Osteocyte (in vitro differentiated cells): ENCODE measurements at regions not wholly inside any gene's neighbourhood (a gene's known extent, or its start where the extent isn't known, plus 50 kb on each side); places are given as distances from the start of the nearest gene placed in this dataset.

Experiments
- DNase-seq: peaks from one replicate; pipeline ENCODE4 v3.0.0; 2021; ENCODE audit warnings: mixed read lengths; ENCODE audit not compliant: unreplicated experiment; ENCODE audit errors: extremely low spot score
- H3K27ac Mint-ChIP-seq: one replicate; pipeline ENCODE4 v1.8.0; 2021; ENCODE audit warnings: mild to moderate bottlenecking, mixed read lengths; ENCODE audit not compliant: unreplicated experiment
- H3K27me3 Mint-ChIP-seq: one replicate; pipeline ENCODE4 v1.8.0; 2021; ENCODE audit warnings: mixed read lengths; ENCODE audit not compliant: unreplicated experiment
- H3K36me3 Mint-ChIP-seq: one replicate; pipeline ENCODE4 v1.8.0; 2021; ENCODE audit warnings: mixed read lengths; ENCODE audit not compliant: unreplicated experiment
- H3K4me1 Mint-ChIP-seq: one replicate; pipeline ENCODE4 v1.8.0; 2021; ENCODE audit warnings: mixed read lengths; ENCODE audit not compliant: unreplicated experiment
- H3K4me3 Mint-ChIP-seq: one replicate; pipeline ENCODE4 v1.8.0; 2021; ENCODE audit warnings: mild to moderate bottlenecking, moderate library complexity, mixed read lengths; ENCODE audit not compliant: unreplicated experiment
- H3K9me3 Mint-ChIP-seq: one replicate; pipeline ENCODE4 v1.8.0; 2021; ENCODE audit warnings: mixed read lengths; ENCODE audit not compliant: unreplicated experiment
- TF ChIP-seq, protein P1 (sequence below): fragments of 200-600 bp; sonication (generic); IDR thresholded peaks from 2 replicates; pipeline ENCODE4 v1.5.0; 2021; ENCODE audit warnings: antibody characterized with exemption, mild to moderate bottlenecking, moderate library complexity

DNA sequence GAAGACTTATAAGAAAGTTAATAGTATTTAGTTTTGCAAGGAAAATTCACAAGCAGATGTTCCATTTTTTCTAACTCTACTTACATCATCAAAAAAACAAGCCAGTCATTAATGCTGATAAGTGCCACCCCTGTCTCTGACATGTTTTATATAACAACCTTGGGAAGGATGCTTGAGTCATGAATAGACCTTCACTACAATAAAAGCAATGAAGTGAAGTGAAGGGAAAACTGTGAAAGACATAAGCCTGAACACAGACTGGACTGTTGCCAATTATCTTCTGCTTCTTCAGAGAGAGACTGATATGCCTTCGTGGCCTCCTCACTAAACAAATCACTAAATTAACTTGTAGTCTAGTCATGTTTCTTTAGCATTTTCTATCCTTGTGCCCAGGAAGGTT, 353.2 kb downstream of the PDHA2 start:
- TF ChIP-seq, protein P1, sequence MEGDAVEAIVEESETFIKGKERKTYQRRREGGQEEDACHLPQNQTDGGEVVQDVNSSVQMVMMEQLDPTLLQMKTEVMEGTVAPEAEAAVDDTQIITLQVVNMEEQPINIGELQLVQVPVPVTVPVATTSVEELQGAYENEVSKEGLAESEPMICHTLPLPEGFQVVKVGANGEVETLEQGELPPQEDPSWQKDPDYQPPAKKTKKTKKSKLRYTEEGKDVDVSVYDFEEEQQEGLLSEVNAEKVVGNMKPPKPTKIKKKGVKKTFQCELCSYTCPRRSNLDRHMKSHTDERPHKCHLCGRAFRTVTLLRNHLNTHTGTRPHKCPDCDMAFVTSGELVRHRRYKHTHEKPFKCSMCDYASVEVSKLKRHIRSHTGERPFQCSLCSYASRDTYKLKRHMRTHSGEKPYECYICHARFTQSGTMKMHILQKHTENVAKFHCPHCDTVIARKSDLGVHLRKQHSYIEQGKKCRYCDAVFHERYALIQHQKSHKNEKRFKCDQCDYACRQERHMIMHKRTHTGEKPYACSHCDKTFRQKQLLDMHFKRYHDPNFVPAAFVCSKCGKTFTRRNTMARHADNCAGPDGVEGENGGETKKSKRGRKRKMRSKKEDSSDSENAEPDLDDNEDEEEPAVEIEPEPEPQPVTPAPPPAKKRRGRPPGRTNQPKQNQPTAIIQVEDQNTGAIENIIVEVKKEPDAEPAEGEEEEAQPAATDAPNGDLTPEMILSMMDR = no peak
- Mint-ChIP-seq H3K4me3 (no peak overlapping the region), H3K4me1 (no peaks in the 10 kb centered on the region), H3K27me3 (peaks cover 8% of the 10 kb centered on the region), H3K9me3 (peaks cover 3% of the 10 kb centered on the region), H3K36me3 (no peaks in the 10 kb centered on the region), H3K27ac (no peak overlapping the region)
- DNase-seq = no peak

DNA sequence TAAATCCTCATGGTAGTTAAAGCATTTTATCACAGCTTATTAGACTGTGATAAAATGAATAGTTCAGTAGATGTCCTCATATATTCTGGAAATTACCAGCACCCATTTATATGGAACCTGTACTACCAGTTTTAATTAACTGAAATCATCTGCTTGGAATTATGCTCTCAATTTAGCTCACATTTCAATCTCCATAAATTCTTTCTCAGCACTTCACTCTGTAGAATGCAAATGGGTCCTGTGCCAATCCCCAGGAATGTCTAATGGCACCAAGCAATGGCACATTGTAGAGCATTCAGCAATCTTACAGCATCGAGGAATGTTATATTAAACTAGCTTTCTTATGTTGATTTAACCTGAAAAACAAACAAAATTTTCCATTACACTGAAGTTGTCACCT, 355.1 kb downstream of the PDHA2 start:
- TF ChIP-seq, protein P1 = no peak
- H3K27ac Mint-ChIP-seq = no peak overlapping the region
- peaks cover 7% of the 10 kb centered on the region for H3K27me3 Mint-ChIP-seq
- no peaks in the 10 kb centered on the region for H3K36me3 Mint-ChIP-seq
- H3K4me1 Mint-ChIP-seq = no peaks in the 10 kb centered on the region
- no peak overlapping the region for H3K4me3 Mint-ChIP-seq
- H3K9me3 Mint-ChIP-seq = peaks cover 3% of the 10 kb centered on the region
- no peak for DNase-seq

DNA sequence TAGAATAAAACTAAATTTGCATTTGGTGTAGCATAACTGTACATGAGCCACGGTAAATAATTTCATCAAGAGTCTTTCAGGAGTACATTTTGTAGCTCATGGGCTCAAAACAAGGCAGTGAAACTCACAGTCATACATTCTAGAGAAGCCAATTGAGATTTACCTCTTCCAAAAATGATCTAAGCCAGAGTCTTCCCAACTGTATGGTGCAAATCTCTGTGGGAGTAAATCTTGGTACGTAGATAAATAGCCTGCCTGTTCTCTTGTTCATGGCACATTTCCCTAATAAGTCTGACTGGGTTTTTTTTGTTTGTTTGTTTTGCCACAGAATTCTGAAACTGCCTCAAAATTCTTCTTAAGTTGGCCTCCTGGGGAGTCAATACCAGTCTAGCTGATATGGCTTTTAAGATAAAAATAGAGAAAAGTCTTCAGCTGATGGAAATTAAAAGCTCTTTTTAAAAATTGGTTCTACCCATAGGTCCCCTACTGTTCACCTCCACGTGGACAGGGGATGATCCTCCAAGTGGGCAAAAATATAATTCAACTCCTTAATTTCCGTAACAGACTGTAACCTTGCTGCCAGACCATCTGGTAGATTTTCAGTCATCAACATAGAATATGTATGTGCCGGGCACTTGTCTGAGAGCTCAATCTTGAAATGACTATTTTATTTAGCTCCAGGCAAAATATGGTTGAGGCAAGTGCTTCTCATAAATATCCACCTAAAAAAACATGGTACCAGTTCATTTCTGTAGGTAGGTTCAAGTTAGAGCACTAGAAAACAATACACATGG, 365.4 kb downstream of the PDHA2 start:
- no peak overlapping the region for H3K27ac Mint-ChIP-seq
- no peaks in the 10 kb centered on the region for H3K36me3 Mint-ChIP-seq
- no peaks in the 10 kb centered on the region for H3K9me3 Mint-ChIP-seq
- H3K4me3 Mint-ChIP-seq = no peak overlapping the region
- H3K4me1 Mint-ChIP-seq = no peaks in the 10 kb centered on the region
- DNase-seq = no peak
- H3K27me3 Mint-ChIP-seq = no peaks in the 10 kb centered on the region
- TF ChIP-seq, protein P1 = no peak

DNA sequence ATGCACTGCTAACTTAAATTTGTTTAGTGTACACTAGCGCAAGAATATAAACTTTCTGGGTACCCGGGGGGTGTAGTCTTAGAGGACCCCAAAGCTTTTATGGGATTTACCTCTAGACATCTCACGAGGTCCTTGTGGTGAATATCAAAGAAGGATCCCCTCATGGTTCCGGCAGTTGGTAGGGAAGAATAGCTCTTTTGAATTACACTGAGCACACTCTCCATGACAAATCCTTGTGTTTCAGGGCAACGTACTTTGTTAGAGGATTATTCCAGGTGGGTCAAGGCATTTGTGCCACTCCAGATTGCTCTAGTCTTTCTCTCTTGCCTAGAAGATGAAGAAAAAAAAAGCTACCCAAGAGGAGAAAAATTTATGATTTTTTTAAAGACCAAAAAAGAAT, 387.6 kb downstream of the PDHA2 start:
- H3K9me3 Mint-ChIP-seq = no peaks in the 10 kb centered on the region
- H3K4me3 Mint-ChIP-seq = no peak overlapping the region
- no peaks in the 10 kb centered on the region for H3K4me1 Mint-ChIP-seq
- no peaks in the 10 kb centered on the region for H3K36me3 Mint-ChIP-seq
- H3K27ac Mint-ChIP-seq = no peak overlapping the region
- H3K27me3 Mint-ChIP-seq = peaks cover 11% of the 10 kb centered on the region
- no peak for DNase-seq
- TF ChIP-seq, protein P1 = no peak

DNA sequence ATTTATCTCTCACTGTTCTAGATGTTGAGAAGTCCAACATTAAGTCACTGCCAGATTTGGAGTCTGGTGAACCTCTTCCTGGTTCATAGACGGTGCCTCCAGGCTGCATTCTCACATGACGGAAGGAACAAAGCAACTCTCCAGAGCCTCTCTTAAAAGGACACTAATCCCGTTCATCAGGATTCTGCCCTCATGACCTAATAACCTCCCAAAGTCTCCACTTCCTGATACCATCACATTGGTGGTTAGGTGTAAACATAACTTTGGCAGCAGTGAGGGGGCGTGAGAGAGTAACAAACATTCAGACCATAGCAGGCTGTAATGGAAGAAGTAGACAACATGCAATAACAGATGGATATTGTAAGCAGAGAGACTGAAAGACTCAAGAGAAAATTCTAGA, 388.6 kb downstream of the PDHA2 start:
- TF ChIP-seq, protein P1 = no peak
- no peaks in the 10 kb centered on the region for H3K36me3 Mint-ChIP-seq
- peaks cover 7% of the 10 kb centered on the region for H3K27me3 Mint-ChIP-seq
- peaks cover 7% of the 10 kb centered on the region for H3K9me3 Mint-ChIP-seq
- no peak overlapping the region for H3K27ac Mint-ChIP-seq
- DNase-seq = no peak
- H3K4me1 Mint-ChIP-seq = no peaks in the 10 kb centered on the region
- no peak overlapping the region for H3K4me3 Mint-ChIP-seq
